NCI-H1105 treated with DMSO at 0.1 percent for 48 hours (cell line): ENCODE measurements at regions not wholly inside any gene's neighbourhood (a gene's known extent, or its start where the extent isn't known, plus 50 kb on each side); places are given as distances from the start of the nearest gene placed in this dataset.
"Not testable (repeated sequence)": the region's sequence is repeated elsewhere in the genome, so short reads cannot be mapped to it uniquely, and the experiment has no call there.

ENCODE experiments used
- DNase-seq: peaks from one replicate; lab custom pipeline; 2025; lab: John Stamatoyannopoulos, UW

DNA sequence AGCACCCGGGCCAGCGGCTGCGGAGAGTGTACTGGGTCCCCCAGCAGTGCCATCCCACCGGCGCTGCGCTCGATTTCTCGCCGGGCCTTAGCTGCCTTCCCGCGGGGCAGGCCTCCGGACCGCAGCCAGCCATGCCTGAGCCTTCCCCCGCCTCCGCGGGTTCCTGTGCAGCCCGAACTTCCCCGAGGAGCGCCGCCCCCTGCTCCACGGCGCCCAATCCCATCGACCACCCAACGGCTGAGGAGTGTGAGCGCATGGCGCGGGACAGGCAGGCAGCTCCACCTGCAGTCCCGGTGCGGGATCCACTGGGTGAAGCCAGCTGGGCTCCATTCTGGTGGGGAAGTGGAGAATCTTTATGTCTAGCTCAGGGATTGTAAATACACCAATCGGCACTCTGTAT, 325.4 kb downstream of the PPP1R3A start:
- DNase-seq, result not testable (repeated sequence)

DNA sequence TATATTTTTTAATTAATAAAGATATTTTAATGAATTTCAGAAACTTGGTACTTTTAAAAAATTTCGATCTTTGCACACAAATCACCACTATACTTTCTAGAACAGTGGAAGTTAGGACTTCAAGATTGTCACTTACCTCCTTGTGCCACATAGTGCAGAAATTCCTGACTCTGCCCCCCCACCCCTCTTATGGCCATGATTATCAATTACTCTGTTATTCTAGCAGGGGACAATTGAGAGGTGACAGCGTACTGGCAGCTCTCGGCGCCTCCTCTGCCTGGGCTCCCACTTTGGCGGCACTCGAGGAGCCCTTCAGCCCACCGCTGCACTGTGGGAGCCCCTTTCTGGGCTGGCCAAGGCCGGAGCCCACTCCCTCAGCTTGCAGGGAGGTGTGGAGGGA, 325.9 kb downstream of the PPP1R3A start:
- not testable (repeated sequence) for DNase-seq

DNA sequence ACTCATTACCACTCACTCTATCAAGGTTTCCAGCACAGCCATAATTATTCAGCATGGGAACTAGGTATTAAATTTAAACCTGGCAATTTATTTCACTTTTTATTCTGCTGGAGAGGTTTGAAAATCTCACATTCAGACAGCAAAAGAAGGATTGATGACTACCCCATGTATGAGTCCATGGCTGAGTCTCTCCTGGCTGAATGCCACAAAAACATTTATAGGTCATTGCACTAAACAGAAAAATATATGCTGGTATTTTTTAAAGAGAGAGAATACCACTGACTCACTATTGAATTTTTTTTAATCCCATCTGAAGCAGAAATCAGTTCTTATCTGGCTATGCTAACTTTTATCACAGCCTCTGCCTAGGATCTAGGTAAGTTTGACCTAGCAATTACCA, 336.3 kb downstream of the PPP1R3A start:
- no peak for DNase-seq

DNA sequence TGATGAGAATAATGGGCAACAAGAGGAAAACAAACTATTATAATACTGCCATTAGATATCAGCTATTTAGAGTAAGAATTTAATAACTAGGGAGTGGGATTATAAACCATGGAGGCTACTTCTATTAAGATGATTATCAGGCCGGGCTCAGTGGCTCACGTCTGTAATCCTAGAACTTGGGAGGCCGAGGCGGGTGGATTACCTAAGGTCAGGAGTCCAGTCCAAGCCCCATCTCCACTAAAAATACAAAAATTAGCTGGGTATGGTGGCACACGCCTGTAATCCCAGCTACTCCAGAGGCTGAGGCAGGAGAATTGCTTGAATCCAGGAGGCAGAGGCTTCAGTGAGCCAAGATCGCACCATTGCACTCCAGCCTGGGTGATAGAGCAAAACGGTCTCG, 355.6 kb downstream of the PPP1R3A start:
- not testable (repeated sequence) for DNase-seq

DNA sequence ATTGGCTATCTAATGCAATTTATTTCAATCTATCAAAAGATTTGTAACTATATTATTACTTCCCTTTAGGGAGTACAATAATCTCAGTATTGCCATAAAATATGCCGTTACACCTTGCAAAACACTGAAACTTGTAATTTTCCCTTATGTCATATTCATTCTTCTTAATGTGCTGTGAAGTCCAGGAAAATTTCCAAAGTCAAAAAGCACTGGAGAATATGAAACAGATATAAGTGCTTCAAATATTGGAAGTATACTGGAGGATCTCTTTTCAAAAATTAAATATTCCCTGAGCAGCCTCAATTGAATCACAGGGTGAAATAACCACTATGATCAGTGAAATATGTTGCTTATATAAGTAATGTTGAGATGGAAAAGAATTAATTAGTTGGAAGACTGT, 356.0 kb downstream of the PPP1R3A start:
- no peak for DNase-seq

DNA sequence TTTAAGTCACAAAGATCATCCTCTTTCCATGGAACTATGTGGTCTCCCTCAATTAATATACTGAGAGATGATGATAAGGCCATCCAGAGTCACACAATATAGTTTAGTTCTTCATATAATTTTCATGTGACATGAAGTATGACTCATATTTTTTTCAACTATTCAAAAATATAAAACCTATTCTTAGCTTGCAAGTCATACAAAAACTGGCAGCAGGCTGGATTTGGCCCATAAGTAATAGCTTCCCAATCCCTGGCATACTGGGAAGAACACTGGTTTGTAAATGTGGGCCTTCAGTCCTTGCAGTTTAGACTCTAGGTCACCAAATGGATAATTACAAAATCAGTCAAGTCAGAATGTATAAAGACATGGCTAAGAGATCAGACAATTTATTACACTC, 356.6 kb downstream of the PPP1R3A start:
- no peak for DNase-seq

DNA sequence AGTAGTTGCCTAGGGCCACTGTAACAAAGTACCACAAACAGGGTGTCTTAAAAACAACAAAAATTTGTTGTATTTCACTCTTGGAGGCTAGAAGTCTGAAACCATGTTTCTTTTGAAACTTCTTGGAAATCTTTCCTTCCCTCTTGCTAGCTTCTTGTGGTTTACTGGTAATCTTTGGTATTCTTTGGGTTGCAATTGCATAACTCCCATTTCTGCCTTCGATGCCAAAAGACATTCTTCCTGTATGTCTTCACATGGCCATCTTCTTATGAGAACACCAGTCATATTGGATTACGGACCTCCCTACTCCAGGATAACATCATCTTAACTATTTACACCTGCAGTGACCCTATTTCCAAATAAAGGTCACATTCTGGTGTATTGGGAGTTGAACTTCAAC, 357.4 kb downstream of the PPP1R3A start:
- no peak for DNase-seq

DNA sequence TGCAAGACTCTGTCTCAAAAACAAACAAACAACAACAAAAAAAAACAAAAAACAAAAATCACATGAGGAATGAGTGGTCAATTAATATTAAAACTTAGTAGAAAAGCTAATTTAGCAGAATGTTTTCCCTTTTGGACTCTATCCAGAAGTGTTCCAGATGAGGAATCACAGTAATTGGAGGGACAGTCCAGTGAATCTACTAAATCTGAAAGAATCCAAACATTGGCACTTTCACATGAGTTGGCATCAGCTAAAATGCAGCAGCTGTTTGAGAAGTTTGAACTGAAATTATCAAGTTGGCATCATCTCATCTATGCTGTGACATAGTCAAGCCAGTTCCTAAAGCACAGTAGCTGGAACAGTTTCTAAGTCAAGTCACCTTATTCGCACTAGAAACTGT, 367.8 kb downstream of the PPP1R3A start:
- no peak for DNase-seq

DNA sequence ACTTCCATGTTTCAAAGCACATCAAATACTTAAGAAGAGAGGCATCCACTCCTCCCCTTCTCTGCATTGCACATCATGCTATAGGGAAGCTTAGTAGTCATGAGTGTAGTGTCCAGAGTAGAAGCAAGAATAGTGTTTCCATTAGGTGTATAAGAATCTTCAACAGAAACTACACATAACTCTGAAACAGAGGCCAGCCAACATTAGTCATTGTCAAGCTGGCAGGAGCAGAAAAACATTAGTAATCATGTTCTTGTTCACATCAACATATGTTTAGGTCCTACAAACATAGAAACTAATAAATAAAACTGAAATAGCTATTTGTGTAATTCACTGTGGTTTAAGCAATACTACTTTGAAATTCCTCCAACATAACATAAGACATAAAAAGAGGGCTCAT, 370.2 kb downstream of the PPP1R3A start:
- DNase-seq, result no peak

DNA sequence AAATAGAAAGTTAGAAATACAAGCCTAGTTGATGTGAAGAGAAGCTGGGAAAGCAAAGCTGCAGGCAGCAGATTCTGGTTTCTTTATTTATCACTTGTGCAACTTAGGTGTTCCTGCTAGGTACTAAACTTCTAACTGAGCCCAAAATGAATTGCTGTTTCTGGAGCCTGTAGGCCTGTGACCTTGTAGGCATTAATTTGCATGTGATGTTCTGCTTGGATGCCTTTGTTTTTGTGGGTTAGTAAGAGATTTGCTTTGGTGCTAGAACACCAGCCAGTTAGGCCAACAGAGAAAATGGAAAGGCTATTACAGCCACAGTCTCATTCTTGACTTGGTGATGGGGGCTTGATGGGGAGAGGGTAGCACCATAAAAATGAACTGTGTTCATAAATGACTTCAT, 370.7 kb downstream of the PPP1R3A start:
- no peak for DNase-seq

DNA sequence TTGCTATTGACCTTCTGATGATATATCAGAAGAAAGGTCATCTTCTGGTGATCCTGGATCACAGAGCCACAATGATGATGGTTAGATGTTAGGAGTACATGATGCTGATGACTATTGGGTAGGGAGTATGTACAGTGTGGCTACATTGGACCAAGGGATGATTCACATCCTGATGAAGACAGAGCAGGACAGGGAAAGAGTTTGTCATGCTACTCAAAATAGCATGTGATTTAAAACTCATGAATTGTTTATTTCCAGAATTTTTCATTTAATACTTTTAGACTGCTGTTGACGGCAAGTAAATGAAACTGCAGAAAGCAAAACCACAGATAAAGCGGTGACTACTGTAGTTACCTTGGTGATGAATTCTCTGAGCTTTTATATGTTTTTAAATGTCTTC, 397.3 kb downstream of the PPP1R3A start:
- DNase-seq, result no peak

DNA sequence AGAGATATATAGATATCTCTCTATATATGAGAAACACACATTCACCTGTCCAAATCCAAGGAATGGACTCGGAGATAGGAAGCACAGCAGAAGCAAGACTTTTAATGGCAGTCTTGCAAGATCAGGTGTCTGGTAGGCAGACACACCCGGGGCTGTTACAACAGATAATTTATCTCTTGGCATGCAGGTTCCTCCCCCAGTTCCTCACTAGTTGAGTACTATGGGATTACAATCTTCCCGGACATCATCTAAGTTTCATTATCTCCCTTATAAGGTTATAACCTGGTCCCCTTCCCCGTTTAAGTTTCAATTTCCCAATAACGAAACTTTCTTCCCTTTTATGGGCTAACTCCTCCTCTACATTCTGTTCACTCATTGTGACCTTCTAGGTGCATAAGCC, 399.3 kb downstream of the PPP1R3A start:
- no peak for DNase-seq

DNA sequence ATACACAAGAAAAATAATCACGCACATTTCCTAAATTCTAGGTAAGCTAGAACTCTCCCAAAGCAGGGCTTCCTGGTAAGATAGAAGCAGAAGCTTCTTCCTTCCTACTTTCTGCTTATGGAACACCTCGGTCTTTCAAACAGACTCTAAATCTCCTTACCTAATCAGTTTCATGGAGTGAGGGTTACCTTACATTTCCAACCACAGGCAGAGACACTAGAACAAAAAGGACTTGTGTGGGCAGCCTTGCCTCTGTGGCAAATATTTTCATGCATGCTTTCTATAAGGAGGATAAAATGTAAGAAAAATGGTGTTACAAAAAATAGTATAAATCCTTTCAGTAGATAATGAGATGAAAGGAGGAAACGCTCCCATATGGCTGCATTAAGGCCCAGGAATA, 386.3 kb upstream of the SMIM30 start:
- no peak for DNase-seq

DNA sequence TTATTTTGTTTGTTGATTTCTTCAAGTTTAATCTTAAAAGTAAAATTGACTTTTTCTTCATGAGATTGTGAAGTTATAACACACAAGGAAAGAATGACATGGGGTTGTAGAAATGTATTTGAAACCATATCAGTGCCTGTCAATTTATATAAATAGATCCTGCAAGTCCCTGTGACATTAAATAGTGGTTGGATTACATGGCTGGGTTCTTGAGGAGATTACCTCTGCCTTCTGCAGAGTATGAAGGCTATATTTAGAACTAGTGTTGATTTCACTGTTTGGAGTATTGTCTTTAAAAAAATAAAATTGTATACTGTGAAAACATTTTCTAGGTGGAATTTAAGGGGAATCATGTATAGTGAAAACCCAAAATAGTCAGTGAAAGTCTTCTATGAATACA, 385.8 kb upstream of the SMIM30 start:
- no peak for DNase-seq

DNA sequence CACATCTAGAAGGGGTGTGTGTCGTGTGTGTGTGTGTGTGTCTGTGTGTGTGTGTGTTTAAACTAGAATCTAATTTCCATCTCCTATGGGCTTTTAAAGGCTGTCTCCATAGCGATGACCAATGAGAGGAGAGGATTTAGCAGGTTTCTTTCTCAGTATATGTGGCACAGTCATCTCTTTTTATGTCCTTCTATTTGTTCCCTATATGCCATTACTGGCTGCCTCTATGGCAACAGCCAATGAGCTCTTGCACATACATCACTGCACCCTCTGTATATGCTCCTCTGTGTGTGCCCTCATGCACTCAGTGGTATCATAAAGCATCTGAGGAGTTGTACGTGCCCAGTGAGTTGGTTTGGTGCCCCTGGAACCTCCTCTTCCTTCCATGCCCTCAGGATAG, 378.2 kb upstream of the SMIM30 start:
- DNase-seq, result not testable (repeated sequence)

DNA sequence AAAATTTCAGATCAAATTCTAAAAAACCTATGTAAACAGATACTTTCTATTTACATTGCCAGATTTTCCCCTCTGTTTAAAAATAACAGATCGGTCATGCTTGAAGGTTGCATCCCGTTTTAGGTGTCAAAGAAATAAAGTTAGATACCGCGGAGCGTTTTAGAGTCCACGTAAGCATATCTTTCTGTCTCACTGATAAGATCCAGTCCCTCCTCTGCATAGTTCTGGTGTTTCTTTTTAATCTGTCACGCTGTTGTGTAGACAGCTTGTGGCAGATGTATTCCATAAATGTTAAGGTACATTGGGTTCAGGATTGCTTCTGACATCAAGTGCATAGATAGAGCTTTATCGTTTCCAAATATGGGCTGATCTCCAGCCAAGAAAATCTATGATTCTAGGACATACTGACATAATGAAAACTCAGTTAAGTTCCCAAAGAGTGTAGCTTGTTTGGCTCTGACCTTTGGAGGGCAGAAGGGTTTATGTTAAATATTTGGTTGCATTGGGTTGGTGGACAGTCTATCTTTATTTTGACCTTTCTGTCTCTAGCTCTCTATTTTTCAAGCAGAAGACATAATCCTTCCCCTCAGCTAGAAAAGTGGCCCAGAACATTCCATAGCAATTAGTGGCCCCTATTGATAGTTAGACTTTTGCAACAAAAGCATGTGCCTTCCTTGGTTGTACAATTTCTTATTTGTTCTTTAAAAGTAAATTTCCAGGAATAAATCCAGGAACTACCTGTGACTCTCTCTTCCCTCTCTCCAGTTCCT, 376.6 kb upstream of the SMIM30 start:
- not testable (repeated sequence) for DNase-seq

DNA sequence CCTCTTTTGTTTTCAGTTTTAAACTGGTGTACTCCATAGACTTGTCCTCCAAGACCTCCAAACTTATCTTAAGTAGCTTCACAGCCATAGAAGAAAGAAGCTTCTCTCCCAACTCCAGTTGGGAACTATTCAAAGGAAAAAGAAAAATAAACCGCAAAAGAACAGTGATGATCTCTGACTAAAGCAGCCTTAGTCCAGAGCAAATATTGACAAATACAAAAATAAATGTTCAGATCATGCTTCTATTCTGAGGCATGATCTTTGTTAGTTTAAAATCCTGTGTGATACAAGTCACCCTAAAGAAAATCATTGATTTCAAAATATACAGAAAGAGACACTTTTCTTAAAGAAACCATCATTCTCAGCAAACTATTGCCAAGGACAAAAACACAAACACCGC, 373.0 kb upstream of the SMIM30 start:
- DNase-seq, result no peak

DNA sequence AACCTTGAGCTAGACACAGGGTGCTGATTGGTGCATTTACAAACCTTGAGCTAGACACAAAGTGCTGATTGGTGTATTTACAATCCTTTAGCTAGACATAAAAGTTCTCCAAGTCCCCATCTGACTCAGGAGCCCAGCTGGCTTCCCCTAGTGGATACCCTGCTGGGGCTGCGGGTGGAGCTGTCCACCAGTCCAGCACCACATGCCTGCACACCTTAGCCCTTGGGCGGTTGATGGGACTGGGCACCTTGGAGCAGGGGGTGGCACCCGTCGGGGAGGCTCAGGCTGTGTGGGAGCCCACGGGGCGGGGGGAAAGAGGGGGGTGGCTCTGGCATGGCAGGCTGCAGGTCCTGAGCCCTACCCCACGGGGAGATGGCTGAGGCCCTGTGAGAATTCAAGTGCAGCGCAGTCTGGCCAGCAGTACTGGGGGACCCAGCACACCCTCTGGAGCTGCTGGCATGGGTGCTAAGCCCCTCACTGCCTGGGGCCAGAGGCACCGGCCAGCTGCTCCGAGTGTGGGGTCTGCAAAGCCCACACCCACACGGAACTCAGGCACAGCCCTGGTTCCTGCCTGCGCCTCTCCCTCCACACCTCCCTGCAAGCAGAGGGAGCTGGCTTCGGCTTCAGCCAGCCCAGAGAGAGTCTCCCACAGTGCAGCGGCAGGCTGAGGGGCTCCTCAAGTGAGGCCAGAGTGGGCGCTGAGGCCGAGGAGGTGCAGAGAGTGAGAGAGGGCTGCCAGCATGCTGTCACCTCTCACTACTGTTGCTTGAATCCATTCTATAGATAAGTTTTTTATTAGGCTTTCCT, 369.8 kb upstream of the SMIM30 start:
- DNase-seq, result no peak

DNA sequence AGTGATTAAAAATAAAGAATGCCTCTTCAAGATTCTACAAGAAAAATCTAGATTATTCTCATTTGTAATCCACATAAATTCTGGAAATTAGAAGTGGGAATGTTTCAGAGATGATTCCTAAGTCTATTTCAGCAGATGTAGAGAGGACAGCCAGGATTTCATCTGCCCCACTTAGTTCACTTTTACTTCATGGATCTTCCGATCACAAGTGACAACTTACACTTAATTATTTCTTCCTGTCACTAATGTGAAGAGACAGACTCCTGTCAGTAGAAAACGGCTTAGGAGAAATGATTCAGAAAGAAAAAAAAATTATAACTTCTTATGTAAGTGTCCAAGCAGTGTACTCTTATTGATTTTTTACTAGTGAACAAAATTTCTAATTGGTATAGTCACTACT, 368.2 kb upstream of the SMIM30 start:
- no peak for DNase-seq

DNA sequence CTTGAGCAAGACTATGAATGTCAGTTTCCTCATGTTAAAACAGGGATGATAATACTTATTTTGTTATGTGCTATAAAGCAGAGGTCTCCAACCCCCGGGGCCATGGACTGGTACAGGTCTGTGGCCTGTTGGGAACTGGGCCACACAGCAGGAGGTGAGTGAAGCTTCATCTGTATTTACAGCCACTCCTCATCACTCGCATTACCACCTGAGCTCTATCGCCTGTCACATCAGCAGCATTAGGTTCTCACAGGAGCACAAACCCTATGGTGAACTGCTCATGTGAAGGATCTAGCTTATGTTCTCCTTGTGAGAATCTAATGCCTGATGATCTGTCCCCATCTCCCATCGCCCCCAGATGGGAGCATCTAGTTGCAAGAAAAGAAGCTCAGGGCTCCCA, 365.3 kb upstream of the SMIM30 start:
- no peak for DNase-seq

DNA sequence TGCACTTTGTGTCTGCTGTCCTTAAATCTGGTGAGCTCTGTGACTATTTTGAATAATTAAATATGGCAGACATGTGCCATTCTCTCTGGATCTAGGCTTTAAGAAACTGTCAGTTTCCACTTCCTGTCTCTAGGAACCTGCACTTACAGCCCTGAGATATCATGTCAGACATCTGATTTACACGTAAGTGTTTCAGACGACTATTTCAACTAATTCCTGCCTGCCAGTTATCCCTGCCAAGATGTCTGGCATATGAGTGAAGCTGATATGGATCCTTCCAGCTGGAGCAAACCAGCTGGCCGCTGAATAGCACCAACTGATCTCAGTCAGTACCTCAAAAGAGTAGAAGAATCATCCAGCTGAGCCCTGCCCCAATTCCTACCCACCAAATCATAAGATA, 362.2 kb upstream of the SMIM30 start:
- no peak for DNase-seq

DNA sequence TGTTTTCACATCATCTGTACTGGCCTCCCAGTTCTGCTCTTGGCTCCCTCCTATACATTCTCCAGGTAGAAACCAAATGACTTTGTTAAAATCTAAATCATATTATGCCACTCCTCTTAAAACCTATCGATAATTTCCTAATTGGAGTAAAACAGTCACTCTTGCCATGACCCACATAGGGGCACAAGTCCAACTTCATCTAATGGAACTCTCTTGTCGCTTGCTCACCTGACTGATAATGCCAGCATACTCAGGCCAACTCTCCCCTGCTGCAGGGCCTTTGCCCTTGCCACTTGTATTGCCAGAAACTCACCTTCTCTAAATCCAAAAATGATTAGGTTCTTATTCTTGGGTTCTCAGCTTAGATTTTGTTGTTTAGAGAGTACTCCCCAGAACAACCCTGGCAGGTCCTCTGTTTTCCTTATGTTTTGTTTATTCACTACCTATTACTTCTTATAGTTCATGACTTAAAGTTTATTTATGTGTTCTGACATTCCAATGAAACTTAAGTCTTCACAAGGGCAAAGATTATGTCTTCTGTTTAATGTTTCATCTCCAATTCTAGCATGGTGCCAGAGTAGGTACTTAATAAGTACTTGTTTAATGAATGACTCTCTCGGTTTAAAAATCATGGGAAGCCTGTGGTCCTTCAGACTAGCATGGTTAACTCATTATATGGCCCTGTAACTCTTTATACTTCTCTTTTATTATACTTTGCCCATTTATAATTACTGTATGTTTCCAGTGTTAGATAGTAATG, 345.9 kb upstream of the SMIM30 start:
- no peak for DNase-seq

DNA sequence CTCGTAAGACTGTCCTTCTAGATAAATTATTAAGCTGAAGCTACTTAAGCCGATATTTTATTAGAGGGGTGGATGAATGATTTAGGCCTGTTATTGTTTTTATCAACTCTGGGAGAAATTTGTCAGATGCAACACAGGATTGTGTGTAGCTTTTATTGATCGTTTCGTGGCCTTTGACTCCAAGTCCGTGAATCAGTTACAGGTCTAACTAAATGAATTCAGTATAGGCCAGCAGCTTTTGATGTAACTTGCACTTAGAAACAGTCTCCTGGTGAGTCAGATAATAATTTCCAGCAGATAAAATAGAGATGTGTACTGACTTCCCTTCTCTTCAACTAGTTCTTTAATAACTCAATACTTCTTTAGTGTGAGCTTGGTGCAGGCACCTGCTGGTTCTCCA, 341.7 kb upstream of the SMIM30 start:
- DNase-seq, result no peak
